ENCODE measurements at regions not wholly inside any gene's neighbourhood (a gene's known extent, or its start where the extent isn't known, plus 50 kb on each side); places are given as distances from the start of the nearest gene placed in this dataset.

DNA sequence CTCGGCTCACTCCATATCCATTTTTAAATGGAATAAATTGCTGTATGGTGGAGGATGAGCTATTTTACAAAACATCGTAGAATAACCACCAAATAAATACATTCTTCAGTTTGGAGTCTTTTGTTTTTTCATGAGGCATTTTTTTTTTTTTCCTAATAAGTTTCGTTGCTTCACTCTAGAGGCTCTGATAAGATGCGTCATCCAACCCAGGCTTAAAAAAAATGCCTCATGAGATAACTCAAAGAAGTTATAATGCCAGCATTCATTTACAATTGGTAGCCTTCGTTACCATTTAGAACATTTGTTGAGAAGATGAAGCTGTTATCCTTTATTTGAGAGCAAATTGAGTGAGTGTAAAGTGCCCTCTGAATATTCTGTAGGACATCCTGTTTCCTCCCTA, 172.2 kb upstream of the CENPE start:
- TF ChIP-seq, protein P1, sequence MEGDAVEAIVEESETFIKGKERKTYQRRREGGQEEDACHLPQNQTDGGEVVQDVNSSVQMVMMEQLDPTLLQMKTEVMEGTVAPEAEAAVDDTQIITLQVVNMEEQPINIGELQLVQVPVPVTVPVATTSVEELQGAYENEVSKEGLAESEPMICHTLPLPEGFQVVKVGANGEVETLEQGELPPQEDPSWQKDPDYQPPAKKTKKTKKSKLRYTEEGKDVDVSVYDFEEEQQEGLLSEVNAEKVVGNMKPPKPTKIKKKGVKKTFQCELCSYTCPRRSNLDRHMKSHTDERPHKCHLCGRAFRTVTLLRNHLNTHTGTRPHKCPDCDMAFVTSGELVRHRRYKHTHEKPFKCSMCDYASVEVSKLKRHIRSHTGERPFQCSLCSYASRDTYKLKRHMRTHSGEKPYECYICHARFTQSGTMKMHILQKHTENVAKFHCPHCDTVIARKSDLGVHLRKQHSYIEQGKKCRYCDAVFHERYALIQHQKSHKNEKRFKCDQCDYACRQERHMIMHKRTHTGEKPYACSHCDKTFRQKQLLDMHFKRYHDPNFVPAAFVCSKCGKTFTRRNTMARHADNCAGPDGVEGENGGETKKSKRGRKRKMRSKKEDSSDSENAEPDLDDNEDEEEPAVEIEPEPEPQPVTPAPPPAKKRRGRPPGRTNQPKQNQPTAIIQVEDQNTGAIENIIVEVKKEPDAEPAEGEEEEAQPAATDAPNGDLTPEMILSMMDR (IDR thresholded peaks at IDR 0.05): no peak
- TF ChIP-seq EP300 (IDR thresholded peaks at IDR 0.05): no peak

All from stomach (tissue), 4 donors.